HG02763 (cell line): ENCODE measurements at regions not wholly inside any gene's neighbourhood (a gene's known extent, or its start where the extent isn't known, plus 50 kb on each side); places are given as distances from the start of the nearest gene placed in this dataset.
A peak's percentile ranks its signal among the peaks of the same experiment; 100 is the strongest.
"Not testable (repeated sequence)": the region's sequence is repeated elsewhere in the genome, so short reads cannot be mapped to it uniquely, and the experiment has no call there.

Experiments
- ATAC-seq: cut with Tn5 transposase; IDR thresholded peaks from one replicate; pipeline ENCODE4 v1.9.1; 2021; ENCODE audit warnings: mild to moderate bottlenecking, moderate library complexity; ENCODE audit not compliant: unreplicated experiment

- ATAC-seq, result no peak
These were observed 88.1 kb downstream of the DACT1 start for GRCh38 chr14:58725871-58726270.

GRCh38 chr14:58730792-58731464 lies 93.2 kb downstream of the DACT1 start:
- ATAC-seq, result no peak

- ATAC-seq, result no peak
These were observed 93.9 kb downstream of the DACT1 start for GRCh38 chr14:58731465-58732293.

GRCh38 chr14:58732387-58732786 lies 94.6 kb downstream of the DACT1 start:
- no peak for ATAC-seq

GRCh38 chr14:58733451-58734208 lies 95.9 kb downstream of the DACT1 start:
- ATAC-seq, result peak; percentile 70

GRCh38 chr14:58735596-58735995 lies 97.8 kb downstream of the DACT1 start:
- ATAC-seq, result no peak

- ATAC-seq, result no peak
These were observed 98.8 kb downstream of the DACT1 start for GRCh38 chr14:58736606-58737005.

- no peak for ATAC-seq
These were observed 99.7 kb downstream of the DACT1 start for GRCh38 chr14:58737511-58737910.

GRCh38 chr14:58738189-58738836 lies 100.6 kb downstream of the DACT1 start:
- ATAC-seq, result no peak

- ATAC-seq, result no peak
These were observed 101.1 kb downstream of the DACT1 start for GRCh38 chr14:58738876-58739275.

GRCh38 chr14:58739674-58740073 lies 101.9 kb downstream of the DACT1 start:
- peak; percentile 83 for ATAC-seq

GRCh38 chr14:58740379-58740935 lies 102.7 kb downstream of the DACT1 start:
- ATAC-seq, result no peak

- ATAC-seq, result no peak
These were observed 107.1 kb downstream of the DACT1 start for GRCh38 chr14:58744801-58745394.

GRCh38 chr14:58746261-58746660 lies 108.5 kb downstream of the DACT1 start:
- ATAC-seq, result no peak

GRCh38 chr14:58746701-58747100 lies 108.9 kb downstream of the DACT1 start:
- no peak for ATAC-seq

GRCh38 chr14:58747181-58747580 lies 109.4 kb downstream of the DACT1 start:
- no peak for ATAC-seq

GRCh38 chr14:58748251-58748650 lies 110.5 kb downstream of the DACT1 start:
- not testable (repeated sequence) for ATAC-seq

- ATAC-seq, result peak; percentile 86
These were observed 111.4 kb downstream of the DACT1 start for GRCh38 chr14:58749066-58749669.

GRCh38 chr14:58750321-58751269 lies 112.8 kb downstream of the DACT1 start:
- ATAC-seq, result no peak
